ENCODE measurements at regions not wholly inside any gene's neighbourhood (a gene's known extent, or its start where the extent isn't known, plus 50 kb on each side); places are given as distances from the start of the nearest gene placed in this dataset.
"Not testable (repeated sequence)": the region's sequence is repeated elsewhere in the genome, so short reads cannot be mapped to it uniquely, and the experiment has no call there.

GRCh38 chr2:236834284-236834683 lies 251.4 kb upstream of the COPS8 start:
- DNase-seq = no peak

GRCh38 chr2:236835307-236836024 lies 250.2 kb upstream of the COPS8 start:
- no peak for DNase-seq

- not testable (repeated sequence) for DNase-seq
Observed at GRCh38 chr2:236836028-236836427, 249.7 kb upstream of the COPS8 start.

GRCh38 chr2:236840215-236840614 lies 245.5 kb upstream of the COPS8 start:
- no peak for DNase-seq

- no peak for DNase-seq
Observed at GRCh38 chr2:236840857-236841256, 244.8 kb upstream of the COPS8 start.

GRCh38 chr2:236841389-236841788 lies 244.3 kb upstream of the COPS8 start:
- no peak for DNase-seq

GRCh38 chr2:236843161-236843968 lies 242.3 kb upstream of the COPS8 start:
- DNase-seq = no peak

GRCh38 chr2:236844711-236845110 lies 241.0 kb upstream of the COPS8 start:
- DNase-seq = no peak

GRCh38 chr2:236847023-236847422 lies 238.7 kb upstream of the COPS8 start:
- no peak for DNase-seq

- DNase-seq = no peak
Observed at GRCh38 chr2:236847538-236848263, 238.0 kb upstream of the COPS8 start.

- no peak for DNase-seq
Observed at GRCh38 chr2:236848501-236848900, 237.2 kb upstream of the COPS8 start.

- no peak for DNase-seq
Observed at GRCh38 chr2:236849508-236849907, 236.2 kb upstream of the COPS8 start.

GRCh38 chr2:236849940-236850339 lies 235.7 kb upstream of the COPS8 start:
- DNase-seq = no peak

GRCh38 chr2:236851187-236851586 lies 234.5 kb upstream of the COPS8 start:
- no peak for DNase-seq

GRCh38 chr2:236852100-236852976 lies 233.4 kb upstream of the COPS8 start:
- no peak for DNase-seq

GRCh38 chr2:236852977-236853374 lies 232.7 kb upstream of the COPS8 start:
- DNase-seq = no peak

GRCh38 chr2:236853585-236854051 lies 232.1 kb upstream of the COPS8 start:
- DNase-seq = no peak

- no peak for DNase-seq
Observed at GRCh38 chr2:236855176-236855865, 230.4 kb upstream of the COPS8 start.

- DNase-seq = no peak
Observed at GRCh38 chr2:236855866-236856847, 229.5 kb upstream of the COPS8 start.

GRCh38 chr2:236856848-236857235 lies 228.8 kb upstream of the COPS8 start:
- no peak for DNase-seq

- DNase-seq = no peak
Observed at GRCh38 chr2:236857246-236857645, 228.4 kb upstream of the COPS8 start.
